D341Med (cell line): ENCODE measurements at regions not wholly inside any gene's neighbourhood (a gene's known extent, or its start where the extent isn't known, plus 50 kb on each side); places are given as distances from the start of the nearest gene placed in this dataset.
"Not testable (repeated sequence)": the region's sequence is repeated elsewhere in the genome, so short reads cannot be mapped to it uniquely, and the experiment has no call there.

ENCODE experiments used
- DNase-seq: peaks from one replicate; pipeline ENCODE4 v3.0.0; 2012; ENCODE audit warnings: low spot score

- no peak for DNase-seq
Measured at GRCh38 chr6:14478381-14479225, 361.0 kb downstream of the CD83 start.

GRCh38 chr6:14481946-14482345 lies 364.4 kb downstream of the CD83 start:
- not testable (repeated sequence) for DNase-seq

DNA sequence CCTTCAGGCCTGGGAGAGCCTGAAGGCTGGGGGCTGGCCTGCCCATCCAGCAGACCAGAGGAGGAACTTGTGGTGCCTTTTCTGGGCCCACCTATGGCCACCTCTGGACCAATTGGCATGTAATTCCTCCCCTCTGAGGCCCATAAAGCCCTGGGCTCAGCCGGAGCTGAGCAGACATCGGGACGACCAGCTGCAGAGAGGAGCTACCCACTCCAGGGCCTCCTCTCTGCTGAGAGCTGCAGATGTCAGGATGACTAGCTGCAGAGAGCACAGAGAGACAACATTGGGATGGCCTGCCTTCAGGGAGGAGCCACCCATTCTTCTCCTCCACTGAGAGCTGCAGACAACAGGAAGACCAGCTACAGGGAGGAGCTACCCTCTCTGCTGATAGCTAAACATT lies 370.1 kb downstream of the CD83 start:
- no peak for DNase-seq

DNA sequence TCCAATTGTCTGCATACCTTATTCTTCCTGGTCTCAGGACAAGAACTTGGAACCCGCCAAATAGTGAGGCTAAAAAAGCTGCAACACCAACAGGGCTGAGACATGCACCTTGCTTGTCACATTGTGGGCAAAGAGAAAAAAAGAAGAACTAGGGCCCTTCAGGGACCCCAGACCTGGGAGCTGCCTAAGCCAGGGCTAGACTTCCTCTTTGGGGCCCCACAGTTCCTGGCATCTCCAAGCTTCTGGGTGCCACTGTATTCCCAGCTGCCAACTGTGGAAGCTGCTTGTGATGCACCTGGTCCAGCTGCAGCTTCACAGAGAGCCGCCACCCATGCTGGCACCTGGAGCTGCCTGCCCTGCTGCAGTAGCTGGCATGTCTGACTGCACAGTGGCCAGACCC lies 370.6 kb downstream of the CD83 start:
- DNase-seq, result no peak

GRCh38 chr6:14489445-14489844 lies 371.9 kb downstream of the CD83 start:
- DNase-seq, result no peak

GRCh38 chr6:14498748-14499147 lies 381.2 kb downstream of the CD83 start:
- DNase-seq, result no peak

- DNase-seq, result no peak
Measured at GRCh38 chr6:14499309-14499708, 381.7 kb downstream of the CD83 start.

DNA sequence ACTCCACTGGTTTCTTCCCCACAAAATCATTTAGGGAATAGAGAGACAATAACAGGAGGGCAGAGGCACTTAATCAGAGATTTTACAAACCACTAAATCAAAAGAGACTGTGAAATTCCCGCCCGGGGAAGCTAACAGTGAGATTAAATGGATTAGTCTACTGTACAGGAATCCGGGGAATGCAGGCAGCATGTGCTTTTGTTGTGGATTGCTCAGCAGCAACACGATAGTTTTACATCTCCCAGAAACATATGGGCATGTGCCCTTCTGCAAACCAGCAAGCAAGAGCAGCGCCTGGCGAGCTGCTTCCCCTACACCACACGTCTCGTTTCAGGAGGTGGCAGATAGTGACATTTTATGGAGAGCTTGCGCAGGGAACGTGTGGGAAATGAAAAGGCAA lies 382.3 kb downstream of the CD83 start:
- DNase-seq, result peak; percentile 57

DNA sequence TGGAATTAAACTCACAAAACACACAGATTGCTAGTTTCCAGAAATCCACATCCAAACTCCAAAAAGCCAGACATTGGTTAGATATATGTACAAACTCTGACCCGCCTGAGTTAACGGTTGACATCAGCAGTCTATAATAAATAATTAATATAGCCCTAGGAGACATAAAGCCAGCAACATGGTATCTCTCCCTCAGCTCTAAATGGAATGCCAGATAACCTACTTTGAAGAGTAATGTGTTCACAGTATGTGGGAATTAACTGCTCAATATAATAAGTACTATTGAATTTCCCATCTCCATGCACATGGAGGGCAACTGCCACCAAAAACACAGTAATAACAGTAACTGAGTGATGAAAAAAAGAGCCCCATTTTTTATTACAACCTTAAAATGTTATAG lies 383.2 kb downstream of the CD83 start:
- DNase-seq, result no peak

- DNase-seq, result no peak
Measured at GRCh38 chr6:14501240-14501639, 383.7 kb downstream of the CD83 start.

DNA sequence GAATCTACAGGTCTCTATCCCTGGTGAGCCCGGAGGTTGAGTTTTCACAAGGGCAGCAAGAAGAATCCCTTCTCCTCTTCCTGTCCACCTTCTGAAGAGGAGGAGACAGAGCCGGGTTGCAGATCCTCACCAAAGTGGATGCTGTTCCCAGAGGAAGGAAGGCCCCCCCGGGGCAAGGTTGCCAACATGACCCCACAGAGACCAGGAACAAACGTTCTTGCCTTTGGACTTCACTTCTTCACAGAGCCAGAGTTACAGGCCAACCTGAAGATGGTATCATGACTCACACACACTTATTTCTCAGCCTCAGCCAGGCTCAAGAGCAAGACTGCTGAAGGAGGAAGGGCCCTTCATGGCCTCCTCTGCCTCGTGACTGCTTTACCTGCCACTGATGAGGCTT lies 384.3 kb downstream of the CD83 start:
- DNase-seq, result no peak

DNA sequence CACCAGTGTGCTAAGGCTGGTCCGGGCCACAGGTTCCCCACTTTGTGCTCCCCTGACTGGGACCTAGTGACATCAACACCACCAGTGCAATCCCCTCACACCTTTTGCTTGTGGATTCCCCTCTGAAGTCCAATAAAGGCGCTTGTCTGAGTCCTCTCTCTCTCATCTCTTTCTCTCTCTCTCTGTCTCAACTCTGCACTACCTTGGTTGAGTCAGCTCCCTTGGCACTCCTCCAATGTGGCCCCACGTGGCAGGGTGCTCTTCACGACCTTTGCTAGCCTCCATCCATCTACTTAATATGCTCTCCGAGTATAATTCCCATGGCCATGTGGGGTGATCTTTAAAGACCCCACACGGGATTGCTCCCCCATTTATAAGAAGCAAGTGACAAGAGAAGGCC lies 385.0 kb downstream of the CD83 start:
- DNase-seq, result no peak

DNA sequence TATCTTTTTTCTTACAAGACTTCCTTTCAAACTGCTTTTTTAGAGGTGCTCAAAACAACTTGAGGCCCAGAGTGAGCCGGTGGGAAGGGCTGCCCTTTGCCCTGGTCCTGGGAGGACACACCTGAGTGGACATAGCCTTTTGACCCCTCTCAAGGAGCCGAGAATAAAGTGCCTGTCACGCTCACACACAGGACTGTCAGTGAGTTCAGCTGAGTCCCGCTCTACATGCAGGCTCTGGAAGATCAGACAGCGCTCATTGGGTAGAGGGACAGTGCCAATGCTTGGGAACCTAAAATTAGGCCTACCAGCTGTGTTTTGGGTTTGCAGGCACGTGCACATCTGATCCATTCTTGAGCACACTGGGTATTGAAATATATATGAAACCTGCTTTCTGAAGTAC lies 387.8 kb downstream of the CD83 start:
- no peak for DNase-seq

GRCh38 chr6:14506656-14507246 lies 389.2 kb downstream of the CD83 start:
- no peak for DNase-seq

GRCh38 chr6:14509120-14509519 lies 391.5 kb downstream of the CD83 start:
- no peak for DNase-seq

DNA sequence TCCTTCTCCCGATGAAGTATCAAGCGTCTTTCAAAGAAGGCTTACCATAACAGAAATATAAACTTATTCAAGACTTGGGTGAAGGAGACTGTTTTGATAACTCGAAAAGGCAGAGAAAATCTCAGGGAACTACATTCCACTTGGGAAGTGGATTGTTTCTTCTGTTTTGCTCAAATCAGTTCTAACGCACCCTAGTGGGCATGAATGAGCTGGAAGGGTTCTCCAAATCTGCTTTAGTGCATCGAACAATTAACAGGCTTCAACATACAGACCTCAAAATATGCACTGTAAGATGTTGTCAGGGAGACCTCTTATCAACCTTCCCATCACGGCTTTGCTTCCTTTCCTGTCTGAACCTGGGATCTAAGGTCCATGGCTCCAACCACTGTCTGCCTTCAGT lies 392.5 kb downstream of the CD83 start:
- no peak for DNase-seq

- DNase-seq, result no peak
Measured at GRCh38 chr6:14511061-14511586, 393.6 kb downstream of the CD83 start.

DNA sequence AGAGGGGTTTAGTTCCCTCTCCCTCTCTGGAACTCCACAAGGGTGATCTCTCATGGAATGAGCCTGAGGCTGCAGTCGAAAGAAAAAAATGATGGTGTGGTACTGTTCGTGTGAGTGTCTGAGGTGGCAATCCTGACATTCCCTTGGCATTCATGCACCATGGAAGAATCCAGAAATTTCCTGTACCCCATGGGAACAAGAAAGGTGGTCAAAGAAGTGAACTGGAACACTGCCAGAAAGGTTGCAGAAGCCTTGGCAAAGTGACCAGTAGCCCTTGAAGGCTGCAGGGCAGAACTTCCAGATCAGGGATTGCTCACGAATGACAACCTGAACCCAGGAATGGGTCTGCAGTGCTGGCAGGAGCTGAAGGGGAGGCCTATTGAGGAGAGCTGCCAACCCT lies 394.7 kb downstream of the CD83 start:
- DNase-seq, result no peak

GRCh38 chr6:14513496-14514393 lies 396.2 kb downstream of the CD83 start:
- no peak for DNase-seq

DNA sequence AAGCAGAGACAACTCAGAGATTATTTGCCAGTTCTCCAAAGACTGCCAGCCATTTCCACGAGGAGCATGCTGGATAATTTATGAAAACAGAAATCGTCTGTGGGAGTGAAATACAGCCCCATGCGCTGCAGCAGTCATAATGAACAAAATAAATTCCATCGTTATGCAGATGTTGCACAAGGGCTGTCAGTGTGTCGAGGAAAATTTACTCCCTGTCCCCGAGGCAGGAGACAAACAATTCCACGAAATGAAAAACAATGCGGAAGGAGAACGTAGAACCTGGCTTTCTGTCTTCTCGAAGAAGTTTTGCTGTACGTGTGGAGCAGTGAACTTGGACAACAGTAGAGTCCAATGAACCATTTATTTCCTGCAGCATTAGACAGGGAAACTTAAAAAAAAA lies 399.4 kb downstream of the CD83 start:
- no peak for DNase-seq

DNA sequence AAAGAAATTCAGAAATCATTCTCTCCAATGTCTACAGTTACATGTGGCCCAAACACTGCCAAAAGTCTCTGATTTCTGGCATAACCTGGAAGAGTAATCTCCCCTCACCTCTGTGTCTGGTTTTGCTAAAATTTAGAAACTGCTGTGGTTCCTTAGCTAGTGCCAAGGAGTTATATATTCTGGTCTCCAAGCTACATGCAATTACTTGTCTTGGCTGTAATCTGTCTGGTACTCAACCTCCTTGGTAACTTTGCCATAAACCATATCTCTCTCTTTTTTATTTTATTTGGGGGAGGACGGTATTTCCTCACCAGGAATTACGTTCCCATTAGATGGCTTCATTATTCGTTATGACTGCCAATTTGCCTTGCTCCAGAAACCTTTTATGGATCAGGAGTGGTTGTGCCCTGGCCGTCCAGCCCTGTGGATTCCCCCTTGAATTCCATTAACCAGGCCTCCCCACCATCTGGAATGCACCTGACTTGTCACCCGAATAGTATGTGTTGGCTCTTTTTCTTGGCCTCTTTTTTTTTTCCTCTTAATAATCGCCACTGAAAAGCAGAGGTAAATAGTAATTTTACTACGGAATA lies 400.0 kb downstream of the CD83 start:
- DNase-seq, result no peak

GRCh38 chr6:14518515-14519217 lies 401.1 kb downstream of the CD83 start:
- peak; percentile 77 for DNase-seq
